ENCODE measurements at regions not wholly inside any gene's neighbourhood (a gene's known extent, or its start where the extent isn't known, plus 50 kb on each side); places are given as distances from the start of the nearest gene placed in this dataset.
A peak's percentile ranks its signal among the peaks of the same experiment; 100 is the strongest.

- DNase-seq, result no peak
These were observed 228.5 kb upstream of the CASK start for GRCh38 chrX:42151808-42152207.

GRCh38 chrX:42149765-42150164 lies 226.4 kb upstream of the CASK start:
- peak; percentile 5 for DNase-seq

GRCh38 chrX:42149281-42149680 lies 225.9 kb upstream of the CASK start:
- DNase-seq, result peak; percentile 48

- DNase-seq, result no peak
These were observed 220.7 kb upstream of the CASK start for GRCh38 chrX:42143866-42144592.

GRCh38 chrX:42140320-42140719 lies 217.0 kb upstream of the CASK start:
- DNase-seq, result no peak

- DNase-seq, result no peak
These were observed 212.4 kb upstream of the CASK start for GRCh38 chrX:42135583-42136228.

- DNase-seq, result peak; percentile 2
These were observed 208.5 kb upstream of the CASK start for GRCh38 chrX:42131856-42132255.

- DNase-seq, result no peak
These were observed 205.9 kb upstream of the CASK start for GRCh38 chrX:42129022-42129940.

- no peak for DNase-seq
These were observed 205.2 kb upstream of the CASK start for GRCh38 chrX:42128587-42128986.

- no peak for DNase-seq
These were observed 204.7 kb upstream of the CASK start for GRCh38 chrX:42128020-42128419.

- no peak for DNase-seq
These were observed 204.2 kb upstream of the CASK start for GRCh38 chrX:42127563-42127962.

- DNase-seq, result no peak
These were observed 200.0 kb upstream of the CASK start for GRCh38 chrX:42123369-42123768.

- DNase-seq, result peak; percentile 43
These were observed 195.7 kb upstream of the CASK start for GRCh38 chrX:42119076-42119475.

- DNase-seq, result no peak
These were observed 194.0 kb upstream of the CASK start for GRCh38 chrX:42117318-42117717.

- no peak for DNase-seq
These were observed 186.1 kb upstream of the CASK start for GRCh38 chrX:42109428-42109827.

GRCh38 chrX:42107495-42108488 lies 184.4 kb upstream of the CASK start:
- no peak for DNase-seq

GRCh38 chrX:42106556-42106955 lies 183.2 kb upstream of the CASK start:
- no peak for DNase-seq

GRCh38 chrX:42102586-42103282 lies 179.4 kb upstream of the CASK start:
- no peak for DNase-seq

GRCh38 chrX:42098900-42099299 lies 175.5 kb upstream of the CASK start:
- no peak for DNase-seq

- DNase-seq, result no peak
These were observed 174.1 kb upstream of the CASK start for GRCh38 chrX:42097486-42097885.

- peak; percentile 91 for DNase-seq
These were observed 173.0 kb upstream of the CASK start for GRCh38 chrX:42096265-42096920.

Data from NCI-H226 (cell line).